K562 (cell line): ENCODE measurements at regions not wholly inside any gene's neighbourhood (a gene's known extent, or its start where the extent isn't known, plus 50 kb on each side); places are given as distances from the start of the nearest gene placed in this dataset.

Experiments
- ATAC-seq: fragments of 200-7000 bp; cut with Tn5 transposase; 3 replicates; pipeline ENCODE4 v1.9.1; 2020; ENCODE audit warnings: moderate library complexity
- BruUV-seq: library from RNA; stranded (reverse); fragments of 400-500 nt; replicated peaks from 2 replicates; lab custom pipeline; 2021; lab: Mats Ljungman, UMichigan
- CTCF ChIA-PET: fragments of 300-600 bp; formaldehyde crosslinking; extraction: SDS; loops from one replicate; lab custom pipeline; 2021; ENCODE audit warnings: low intra/inter-chr PET ratio; lab: Yijun Ruan, JAX
- POLR2A ChIA-PET: fragments of 300-600, 350-650 bp; sonication (Branson Sonifier 250); formaldehyde crosslinking; extraction: SDS; loops from one replicate; lab custom pipeline; 2021; ENCODE audit warnings: antibody characterized with exemption, inconsistent platforms; lab: Yijun Ruan, JAX
- DNase-seq, 4 experiments: peaks; one replicate each; pipeline versions ENCODE4 v3.0.0 to v3.0.0-alpha.2; 2011 to 2018; ENCODE audit warnings: low spot score in 3 of 4, mixed read lengths in 3 of 4; ENCODE audit errors: extremely low read depth in 1 of 4
- FAIRE-seq: peaks from 2 replicates; lab custom pipeline; 2011; peaks lifted over from hg19 to GRCh38; lab: Jason Lieb, UNC
- H2AFZ ChIP-seq: 2 replicates; pipeline ENCODE4 v1.6.0; 2011; ENCODE audit warnings: low read depth, low read length, control low read depth, inconsistent platforms
- H3K27ac ChIP-seq: fragments of 200-600 bp; 3 replicates; pipeline ENCODE4 v1.8.0; 2011; ENCODE audit warnings: low read depth, mild to moderate bottlenecking, control low read depth, inconsistent platforms, low read length, moderate library complexity, mixed read lengths; ENCODE audit errors: extremely low read depth
- H3K27me3 ChIP-seq, 2 experiments: fragments of 300-600 bp in 1 of 2; 2 replicates in 1 of 2; 3 replicates in 1 of 2; pipeline versions ENCODE4 v1.6.0 to v1.8.0; 2011; ENCODE audit warnings: inconsistent platforms in 2 of 2, low read length in 2 of 2, mild to moderate bottlenecking in 1 of 2, mixed read lengths in 1 of 2, moderate library complexity in 1 of 2; ENCODE audit not compliant: control insufficient read depth in 2 of 2, insufficient read depth in 2 of 2
- H3K36me3 ChIP-seq: fragments of 300-600 bp; 3 replicates; pipeline ENCODE4 v1.8.0; 2011; ENCODE audit warnings: mild to moderate bottlenecking, low read length, inconsistent platforms; ENCODE audit not compliant: control insufficient read depth, insufficient read depth
- H3K4me1 ChIP-seq, 2 experiments: fragments of 200-600 bp in 1 of 2; replicated peaks in 1 of 2; 2 replicates in 1 of 2; 3 replicates in 1 of 2; pipeline versions ENCODE4 v1.5.1 to v1.8.0; 2011; ENCODE audit warnings: inconsistent platforms in 2 of 2, low read length in 2 of 2, mild to moderate bottlenecking in 1 of 2, mixed read lengths in 1 of 2, moderate library complexity in 1 of 2; ENCODE audit not compliant: control insufficient read depth in 2 of 2, insufficient read depth in 2 of 2
- H3K4me2 ChIP-seq: 2 replicates; pipeline ENCODE4 v1.6.1; 2011; ENCODE audit warnings: low read length, control low read depth, inconsistent platforms, mixed read lengths; ENCODE audit not compliant: insufficient read depth
- H3K4me3 ChIP-seq: fragments of 200-600 bp; sonication (generic), shearing (Covaris generic); 2 replicates; pipeline ENCODE4 v1.5.1; 2016; ENCODE audit warnings: control low read depth, inconsistent platforms
- H3K79me2 ChIP-seq: fragments of 200-600 bp; 3 replicates; pipeline ENCODE4 v1.8.0; 2011; ENCODE audit warnings: low read length, inconsistent platforms; ENCODE audit not compliant: control insufficient read depth, insufficient read depth
- H3K9ac ChIP-seq, 2 experiments: 2 replicates each; pipeline versions ENCODE4 v1.6.0 to v1.6.1; 2011; ENCODE audit warnings: low read depth in 2 of 2, low read length in 2 of 2, control low read depth in 1 of 2, inconsistent platforms in 1 of 2, mild to moderate bottlenecking in 1 of 2, mixed read lengths in 1 of 2; ENCODE audit not compliant: insufficient read depth in 1 of 2
- H3K9me1 ChIP-seq: one replicate; pipeline ENCODE4 v1.6.0; 2011; ENCODE audit warnings: inconsistent platforms, mild to moderate bottlenecking, low read length, moderate library complexity; ENCODE audit not compliant: control insufficient read depth, insufficient read depth
- H3K9me3 ChIP-seq: replicated peaks from 2 replicates; pipeline ENCODE4 v1.5.1; 2011; ENCODE audit warnings: low read depth, low read length, inconsistent platforms; ENCODE audit not compliant: control insufficient read depth, insufficient read depth
- H4K20me1 ChIP-seq: replicated peaks from 2 replicates; pipeline ENCODE4 v1.6.1; 2011; ENCODE audit warnings: low read length, inconsistent platforms, mixed read lengths; ENCODE audit not compliant: control insufficient read depth, insufficient read depth
- CTCF ChIP-seq, 3 experiments: IDR thresholded peaks in 2 of 3; conservative IDR thresholded peaks in 1 of 3; 2 replicates each; pipeline ENCODE4 v1.5.1; 2011 to 2012; ENCODE audit warnings: low read length in 3 of 3, mild to moderate bottlenecking in 3 of 3, control low read depth in 2 of 3, improper control_type of control experiment in 1 of 3, inconsistent platforms in 1 of 3, low read depth in 1 of 3, mixed read lengths in 1 of 3, moderate library complexity in 1 of 3; ENCODE audit not compliant: insufficient read depth in 2 of 3
- E2F8 ChIP-seq: fragments of 450-650 bp; IDR thresholded peaks from 2 replicates; pipeline ENCODE4 v1.7.1; 2018; ENCODE audit warnings: mild to moderate bottlenecking, low read depth; ENCODE audit not compliant: partially characterized antibody
- FOXK1 ChIP-seq: sonication (generic); formaldehyde crosslinking; IDR thresholded peaks from 2 replicates; pipeline ENCODE4 v1.8.0; 2022; ENCODE audit warnings: missing genetic modification reagents, mild to moderate bottlenecking, borderline replicate concordance
- HMBOX1 ChIP-seq: sonication (generic); IDR thresholded peaks from 2 replicates; pipeline ENCODE4 v1.6.1; 2016
- MBD1 ChIP-seq: fragments of 250-450 bp; sonication (Bioruptor Pico); IDR thresholded peaks from 2 replicates; pipeline ENCODE4 v1.8.0; 2022; ENCODE audit warnings: inconsistent platforms
- MYNN ChIP-seq, 2 experiments: sonication (generic); formaldehyde crosslinking in 1 of 2; IDR thresholded peaks; 2 replicates each; pipeline versions ENCODE4 v1.5.0 to v1.6.1; 2016 to 2020; ENCODE audit warnings: antibody characterized with exemption in 1 of 2, missing genetic modification reagents in 1 of 2
- NCOR1 ChIP-seq: fragments of 450-650 bp; IDR thresholded peaks from 2 replicates; pipeline ENCODE4 v1.6.1; 2016; ENCODE audit warnings: mild to moderate bottlenecking, moderate library complexity
- PCBP2 ChIP-seq: fragments of 200-400 bp; formaldehyde crosslinking; IDR thresholded peaks from 2 replicates; pipeline ENCODE4 v1.6.1; 2018; ENCODE audit warnings: low read length, low read depth, mild to moderate bottlenecking, moderate library complexity; ENCODE audit not compliant: poor library complexity, severe bottlenecking
- PHF21A ChIP-seq: fragments of 450-650 bp; IDR thresholded peaks from 2 replicates; pipeline ENCODE4 v1.6.1; 2017; ENCODE audit warnings: low read depth, borderline replicate concordance
- TSC22D4 ChIP-seq: fragments of 450-650 bp; IDR thresholded peaks from 2 replicates; pipeline ENCODE4 v1.6.1; 2016; ENCODE audit warnings: missing genetic modification characterization, missing biosample characterization, control low read depth
- ZC3H11A ChIP-seq: IDR thresholded peaks from 2 replicates; pipeline ENCODE4 v1.6.1; 2012; ENCODE audit warnings: low read depth, low read length, improper control_type of control experiment
- ZNF184 ChIP-seq: sonication (generic); formaldehyde crosslinking; IDR thresholded peaks from 2 replicates; pipeline ENCODE4 v1.5.0; 2020; ENCODE audit warnings: missing genetic modification reagents
- ZNF277 ChIP-seq: fragments of 250-450 bp; sonication (Bioruptor Pico); IDR thresholded peaks from 2 replicates; pipeline ENCODE4 v1.8.0; 2022; ENCODE audit warnings: inconsistent platforms, mild to moderate bottlenecking, moderate library complexity, borderline replicate concordance
- WGBS: fragments of 100-300 bp; shearing (Covaris generic); methylation state at CpG from one replicate; pipeline ENCODE4 v1.1.6; 2016; ENCODE audit warnings: low coverage, mixed read lengths; ENCODE audit not compliant: insufficient coverage; ENCODE audit errors: missing lambda C conversion rate; 5-methylcytosine and 5-hydroxymethylcytosine counted together
- in situ Hi-C: fragments of 300-500 bp; cut with MboI; formaldehyde crosslinking; loops from 4 replicates; pipeline ENCODE4 v1.15.0; 2018; ENCODE audit warnings: inconsistent platforms, mixed read lengths
- intact Hi-C: fragments of 100-400 bp; cut with micrococcal nuclease; formaldehyde crosslinking; loops from 2 replicates; pipeline ENCODE4 v1.14.2; 2022

- Histone ChIP-seq H3K4me2 (no peak overlapping the region), H3K79me2 (no peaks in the 10 kb centered on the region), H4K20me1 (no peaks in the 10 kb centered on the region), H2AFZ (no peak overlapping the region), H3K27ac (no peak overlapping the region), H3K9me3 (no peaks in the 10 kb centered on the region), H3K9ac (no peak overlapping the region), H3K4me3 (no peak overlapping the region), H3K4me1 (peaks cover 0 to 3% of the 10 kb centered on the region in 2 experiments; a peak in 1 of 5 replicates), H3K27me3 (peaks cover 9 to 58% of the 10 kb centered on the region in 2 experiments; a peak in 3 of 5 replicates), H3K9me1 (no peaks in the 10 kb centered on the region), H3K36me3 (no peaks in the 10 kb centered on the region)
- POLR2A ChIA-PET, result interaction anchor here (0.6 to 0.7 kb wide), 2 partner anchors 9 to 11 kb away, joined by 3 read pairs; no protein-coding TSS in a partner anchor
- in situ Hi-C loops (no loop called here), intact Hi-C loops (no loop called here)
- CTCF ChIA-PET, result no interaction called here
- WGBS, result 0% methylated on average over 4 of the region's 4 CpGs
- ATAC-seq (no peak), DNase-seq (no peak), FAIRE-seq (no peak)
- no TSS peak for BruUV-seq
- TF ChIP-seq PCBP2 (no peak), MYNN (IDR thresholded peaks at IDR 0.05) (no peak), MYNN (CRISPR knock-in tag; IDR thresholded peaks at IDR 0.05) (no peak), HMBOX1 (no peak), NCOR1 (no peak), FOXK1 (CRISPR knock-in tag) (no peak), TSC22D4 (tag) (no peak), ZC3H11A (no peak), MBD1 (CRISPR knock-in tag) (no peak), CTCF (IDR thresholded peaks at IDR 0.05 in 2 of 3, conservative IDR thresholded peaks at IDR 0.05 in 1 of 3; ENCODE audit: insufficient read depth in 2 of 3, low read depth in 1 of 3, low read length in 3 of 3) (no peak), ZNF277 (CRISPR knock-in tag) (no peak), E2F8 (no peak), PHF21A (no peak), ZNF184 (no peak)
Measured at GRCh38 chr2:19797243-19797810, 104.5 kb downstream of the TTC32 start.
